Lower leg skin (tissue), 3 donors: ENCODE measurements at regions not wholly inside any gene's neighbourhood (a gene's known extent, or its start where the extent isn't known, plus 50 kb on each side); places are given as distances from the start of the nearest gene placed in this dataset.

ENCODE experiments used
- POLR2A ChIP-seq, 2 donors: fragments of 450-650 bp; IDR thresholded peaks; one replicate each; pipeline ENCODE4 v1.6.1; 2016 to 2017; ENCODE audit warnings: antibody characterized with exemption in 2 of 2, mild to moderate bottlenecking in 1 of 2, moderate library complexity in 1 of 2
- TF ChIP-seq, protein P1 (sequence below), 3 donors: fragments of 450-650 bp; IDR thresholded peaks; one replicate each; pipeline ENCODE4 v1.5.1; 2016; ENCODE audit warnings: antibody characterized with exemption in 3 of 3, mild to moderate bottlenecking in 3 of 3, moderate library complexity in 2 of 3

DNA sequence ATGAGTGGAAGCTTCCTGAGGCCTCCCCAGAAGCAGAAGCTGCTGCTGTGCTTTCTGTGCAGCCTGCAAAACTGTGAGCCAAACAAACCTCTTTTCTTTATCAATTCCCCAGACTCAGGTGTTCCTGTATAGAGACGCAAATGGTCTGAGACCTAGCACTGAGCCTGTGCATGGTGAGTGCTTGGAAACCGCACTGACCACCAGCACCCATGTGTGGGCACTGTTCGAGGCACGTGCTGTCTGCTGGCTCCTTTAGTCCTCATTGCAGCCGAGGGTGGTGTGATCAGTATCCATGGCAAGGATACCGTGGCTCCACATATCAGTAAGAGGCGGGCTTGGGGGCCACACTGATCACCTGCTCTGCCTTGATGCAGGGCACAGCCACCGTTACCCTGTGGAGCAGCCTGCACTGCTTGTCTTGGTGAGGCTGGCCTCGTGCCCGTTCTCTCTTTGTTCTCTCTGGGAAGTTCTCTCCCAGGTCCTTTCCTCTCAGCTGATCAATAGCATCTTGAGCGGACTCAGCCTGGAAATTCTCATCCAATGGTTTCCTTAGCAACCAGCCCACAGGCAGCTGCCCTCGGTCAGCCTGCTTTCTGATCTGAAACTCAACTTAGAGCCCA is 101.0 kb downstream of the PLXNA1 start:
- no peak for TF ChIP-seq POLR2A (IDR thresholded peaks at IDR 0.05)
- TF ChIP-seq, protein P1, sequence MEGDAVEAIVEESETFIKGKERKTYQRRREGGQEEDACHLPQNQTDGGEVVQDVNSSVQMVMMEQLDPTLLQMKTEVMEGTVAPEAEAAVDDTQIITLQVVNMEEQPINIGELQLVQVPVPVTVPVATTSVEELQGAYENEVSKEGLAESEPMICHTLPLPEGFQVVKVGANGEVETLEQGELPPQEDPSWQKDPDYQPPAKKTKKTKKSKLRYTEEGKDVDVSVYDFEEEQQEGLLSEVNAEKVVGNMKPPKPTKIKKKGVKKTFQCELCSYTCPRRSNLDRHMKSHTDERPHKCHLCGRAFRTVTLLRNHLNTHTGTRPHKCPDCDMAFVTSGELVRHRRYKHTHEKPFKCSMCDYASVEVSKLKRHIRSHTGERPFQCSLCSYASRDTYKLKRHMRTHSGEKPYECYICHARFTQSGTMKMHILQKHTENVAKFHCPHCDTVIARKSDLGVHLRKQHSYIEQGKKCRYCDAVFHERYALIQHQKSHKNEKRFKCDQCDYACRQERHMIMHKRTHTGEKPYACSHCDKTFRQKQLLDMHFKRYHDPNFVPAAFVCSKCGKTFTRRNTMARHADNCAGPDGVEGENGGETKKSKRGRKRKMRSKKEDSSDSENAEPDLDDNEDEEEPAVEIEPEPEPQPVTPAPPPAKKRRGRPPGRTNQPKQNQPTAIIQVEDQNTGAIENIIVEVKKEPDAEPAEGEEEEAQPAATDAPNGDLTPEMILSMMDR (IDR thresholded peaks at IDR 0.05): no peak
